ENCODE measurements at regions not wholly inside any gene's neighbourhood (a gene's known extent, or its start where the extent isn't known, plus 50 kb on each side); places are given as distances from the start of the nearest gene placed in this dataset.

GRCh38 chr21:31509194-31510017 is 150.1 kb upstream of the SOD1 start:
- TF ChIP-seq CTCF (IDR thresholded peaks at IDR 0.05) (peak; percentile 42; the same call in 1 of the 2 replicates), NFE2L1 (CRISPR knock-in tag; IDR thresholded peaks at IDR 0.05) (no peak), ATF6 (CRISPR knock-in tag; IDR thresholded peaks at IDR 0.05) (no peak), TP53 (CRISPR knock-in tag; IDR thresholded peaks at IDR 0.05) (no peak), ZNF263 (CRISPR knock-in tag; IDR thresholded peaks at IDR 0.05; ENCODE audit: low read depth) (no peak), MAX (CRISPR knock-in tag; IDR thresholded peaks at IDR 0.05) (0 out of 2 replicates have a peak, but pooled peaks have one; percentile 24), E2F4 (CRISPR knock-in tag; IDR thresholded peaks at IDR 0.05; ENCODE audit: borderline replicate concordance, low read depth) (no peak)
- TF ChIP-seq, protein P1, sequence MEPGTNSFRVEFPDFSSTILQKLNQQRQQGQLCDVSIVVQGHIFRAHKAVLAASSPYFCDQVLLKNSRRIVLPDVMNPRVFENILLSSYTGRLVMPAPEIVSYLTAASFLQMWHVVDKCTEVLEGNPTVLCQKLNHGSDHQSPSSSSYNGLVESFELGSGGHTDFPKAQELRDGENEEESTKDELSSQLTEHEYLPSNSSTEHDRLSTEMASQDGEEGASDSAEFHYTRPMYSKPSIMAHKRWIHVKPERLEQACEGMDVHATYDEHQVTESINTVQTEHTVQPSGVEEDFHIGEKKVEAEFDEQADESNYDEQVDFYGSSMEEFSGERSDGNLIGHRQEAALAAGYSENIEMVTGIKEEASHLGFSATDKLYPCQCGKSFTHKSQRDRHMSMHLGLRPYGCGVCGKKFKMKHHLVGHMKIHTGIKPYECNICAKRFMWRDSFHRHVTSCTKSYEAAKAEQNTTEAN (CRISPR knock-in tag; IDR thresholded peaks at IDR 0.05): no peak
- TF ChIP-seq, protein P2, sequence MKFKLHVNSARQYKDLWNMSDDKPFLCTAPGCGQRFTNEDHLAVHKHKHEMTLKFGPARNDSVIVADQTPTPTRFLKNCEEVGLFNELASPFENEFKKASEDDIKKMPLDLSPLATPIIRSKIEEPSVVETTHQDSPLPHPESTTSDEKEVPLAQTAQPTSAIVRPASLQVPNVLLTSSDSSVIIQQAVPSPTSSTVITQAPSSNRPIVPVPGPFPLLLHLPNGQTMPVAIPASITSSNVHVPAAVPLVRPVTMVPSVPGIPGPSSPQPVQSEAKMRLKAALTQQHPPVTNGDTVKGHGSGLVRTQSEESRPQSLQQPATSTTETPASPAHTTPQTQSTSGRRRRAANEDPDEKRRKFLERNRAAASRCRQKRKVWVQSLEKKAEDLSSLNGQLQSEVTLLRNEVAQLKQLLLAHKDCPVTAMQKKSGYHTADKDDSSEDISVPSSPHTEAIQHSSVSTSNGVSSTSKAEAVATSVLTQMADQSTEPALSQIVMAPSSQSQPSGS (CRISPR knock-in tag; IDR thresholded peaks at IDR 0.05; ENCODE audit: borderline replicate concordance, low read depth): no peak

Data from WTC11 (cell line).